ENCODE measurements at regions not wholly inside any gene's neighbourhood (a gene's known extent, or its start where the extent isn't known, plus 50 kb on each side); places are given as distances from the start of the nearest gene placed in this dataset.

DNA sequence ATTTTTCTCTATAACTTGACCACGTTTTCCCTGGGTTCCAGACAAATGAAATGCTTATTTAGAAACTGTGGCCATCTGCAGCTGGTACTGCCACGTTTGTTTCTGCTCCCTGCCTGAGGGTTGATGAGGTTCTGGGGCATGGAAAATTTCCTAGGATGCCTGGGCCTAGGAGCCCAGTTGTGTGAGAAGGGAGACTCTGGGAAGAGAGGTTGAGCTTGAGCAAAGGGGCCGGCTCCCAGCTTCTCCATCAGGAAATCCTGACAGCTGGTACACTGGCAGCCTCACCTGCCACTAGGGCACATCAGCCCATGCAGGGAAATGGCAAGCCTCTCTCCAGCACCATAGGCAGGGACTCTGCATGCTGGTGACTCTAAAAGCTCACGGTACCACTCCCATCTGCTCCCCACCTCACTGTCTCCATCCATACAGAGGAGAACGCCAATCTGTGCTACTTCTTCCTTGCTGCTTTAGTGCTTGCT, 165.4 kb upstream of the PPP2R3A start:
- DNase-seq: no peak

DNA sequence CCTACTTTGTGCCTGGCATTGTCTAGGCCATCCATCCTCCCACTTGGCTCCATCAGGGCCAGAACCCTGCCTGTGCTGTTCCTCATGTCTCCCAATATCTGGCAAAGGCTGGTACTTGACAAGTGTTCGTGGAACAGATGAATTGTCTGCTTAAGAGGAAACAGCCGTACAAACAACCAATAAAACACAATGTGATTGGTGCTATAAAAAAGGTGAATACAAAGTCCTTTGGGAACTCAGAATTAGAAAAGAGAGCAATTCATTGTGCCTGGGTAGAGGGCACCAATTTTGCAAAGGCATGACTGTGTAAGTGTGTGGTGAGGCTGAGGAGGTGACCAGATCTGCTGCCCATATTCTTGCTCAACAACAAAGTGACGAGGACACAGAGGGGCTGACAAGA, 164.5 kb upstream of the PPP2R3A start:
- no peak for DNase-seq

DNA sequence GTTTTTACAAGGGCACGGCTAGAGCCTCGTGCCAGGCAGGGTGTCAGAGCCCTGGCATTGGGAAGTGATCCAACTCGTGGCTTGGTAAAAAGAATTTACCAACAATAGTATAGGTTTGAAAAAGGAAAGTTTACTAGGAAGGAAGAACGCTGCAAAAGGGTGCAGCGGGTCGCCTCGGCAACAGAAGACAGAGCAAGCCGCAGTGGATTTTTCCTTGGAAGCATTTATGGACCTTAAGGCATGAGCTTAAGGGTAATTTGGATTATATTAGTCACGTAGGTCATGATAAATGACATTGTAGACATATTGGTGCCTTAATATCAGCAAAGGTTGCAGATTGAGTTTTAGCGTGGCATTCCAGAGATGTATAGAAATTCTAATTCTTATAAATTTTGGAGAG, 163.4 kb upstream of the PPP2R3A start:
- no peak for DNase-seq

DNA sequence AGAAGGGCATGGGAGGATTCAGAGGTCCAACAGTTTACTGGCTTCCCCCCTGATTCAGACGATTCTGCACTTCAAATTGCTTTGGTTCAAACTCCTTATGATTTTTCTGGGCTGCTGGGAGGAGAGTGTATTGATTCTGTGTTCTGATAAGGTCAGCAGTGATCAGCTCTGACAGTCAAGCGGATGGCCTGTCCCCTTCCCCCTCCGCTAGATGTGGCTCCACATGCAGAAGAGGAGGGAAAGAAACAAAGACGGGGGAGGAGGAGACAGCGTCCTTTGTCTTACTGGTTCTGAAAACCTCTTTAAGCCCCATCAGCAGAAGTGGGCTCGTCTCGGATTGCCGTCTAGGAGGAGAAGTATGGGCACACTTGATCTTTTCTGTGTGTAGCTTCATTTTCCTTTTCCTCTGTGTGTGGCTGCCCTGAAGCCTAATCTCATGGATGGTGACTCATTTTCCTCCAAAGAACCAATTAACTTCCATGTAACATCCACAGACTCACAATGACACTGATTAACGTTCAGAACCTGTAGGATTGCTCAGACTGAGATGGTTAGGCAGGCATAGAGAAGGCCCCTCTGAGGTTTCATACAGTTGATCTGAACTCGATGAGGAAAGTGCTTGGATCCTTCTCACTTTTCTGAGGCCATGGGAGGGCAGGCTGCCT, 162.4 kb upstream of the PPP2R3A start:
- DNase-seq: no peak

DNA sequence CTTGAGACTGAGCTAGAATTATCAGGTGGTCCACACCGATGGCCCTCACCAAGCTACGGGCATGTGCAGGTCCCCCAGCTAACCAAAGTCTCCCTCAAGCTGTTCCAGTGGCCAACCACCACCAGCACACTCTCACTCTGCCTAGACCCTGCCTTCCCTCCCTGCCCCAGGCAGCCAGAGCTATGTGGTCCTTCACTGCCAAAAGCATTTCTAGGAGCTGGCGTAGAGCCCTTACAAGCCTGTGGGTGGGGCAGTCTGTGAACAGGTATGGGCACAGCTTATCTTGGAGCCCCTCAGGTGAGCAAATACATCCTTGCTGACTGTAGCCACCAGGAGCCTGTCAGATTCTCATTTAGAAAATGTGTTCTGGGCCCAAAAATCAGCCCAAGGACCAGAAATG, 159.8 kb upstream of the PPP2R3A start:
- peak in 1 of 2 donors; percentile 2 for DNase-seq

DNA sequence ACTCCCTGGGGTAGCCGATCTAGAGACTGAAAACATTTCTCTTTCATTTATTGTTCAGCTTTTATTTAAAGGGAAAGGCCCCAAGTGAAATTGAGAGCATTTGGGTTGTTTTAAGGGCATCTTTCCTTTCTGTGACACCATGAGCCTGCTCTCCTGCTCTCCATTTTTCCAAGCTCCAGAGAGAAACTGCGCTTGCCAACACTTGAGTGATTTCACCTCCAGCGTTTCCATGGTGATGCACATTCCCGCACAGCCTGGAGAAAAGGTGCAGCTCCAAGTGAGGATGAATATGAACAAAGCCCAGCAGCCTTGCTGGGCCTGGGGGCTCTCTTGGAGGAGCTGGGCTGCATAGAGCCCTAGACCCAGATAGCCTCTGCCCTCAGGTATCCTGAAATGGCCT, 159.2 kb upstream of the PPP2R3A start:
- DNase-seq: peak; percentile 5 to 6

DNA sequence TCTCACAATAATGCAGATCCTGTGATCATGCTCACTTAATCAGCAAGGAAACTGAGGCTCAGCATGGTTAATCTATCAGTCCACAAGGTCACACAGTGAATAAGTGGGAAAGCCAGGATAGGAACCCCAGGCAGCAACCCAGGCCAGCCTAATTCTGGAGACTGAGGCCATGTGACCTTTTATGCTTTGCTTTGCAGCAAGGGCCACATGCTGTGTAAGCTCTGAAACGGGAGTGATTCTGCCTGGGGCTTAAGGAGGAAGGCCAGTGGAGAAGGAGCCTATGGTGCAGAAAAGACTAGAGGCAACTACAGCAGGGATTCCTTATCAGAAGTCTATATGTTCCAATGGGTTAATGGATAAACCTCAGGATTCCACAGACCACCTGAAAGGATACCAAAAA, 157.6 kb upstream of the PPP2R3A start:
- no peak for DNase-seq

DNA sequence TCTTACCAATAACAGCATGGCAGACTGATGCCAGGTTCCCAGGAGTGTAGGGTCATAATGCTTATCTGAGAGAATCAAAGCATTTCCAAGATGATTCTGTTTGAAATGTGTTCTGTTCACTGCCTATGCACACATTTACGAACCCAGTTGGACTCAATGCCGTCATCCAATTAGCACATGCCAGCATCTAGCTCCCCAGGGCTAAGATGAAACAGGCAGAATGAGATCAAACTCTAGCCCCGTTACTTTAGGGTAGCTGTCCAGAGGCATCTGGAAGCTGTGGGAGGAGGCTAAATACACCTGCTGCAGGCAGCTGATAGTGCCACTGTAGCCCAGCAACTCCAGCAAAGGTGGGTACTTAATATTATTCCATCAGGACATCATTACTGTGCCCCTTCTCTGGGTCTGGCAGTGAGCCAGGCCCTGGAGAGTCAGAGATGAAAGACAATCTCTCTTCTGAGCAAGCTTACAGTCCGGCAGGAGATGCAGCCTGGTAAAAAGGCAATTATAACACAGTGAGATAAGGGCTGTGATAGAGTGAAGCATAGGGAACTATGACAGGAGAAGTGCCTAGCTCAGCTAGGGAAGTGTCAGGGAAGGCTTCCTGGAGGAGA, 156.4 kb upstream of the PPP2R3A start:
- no peak for DNase-seq

DNA sequence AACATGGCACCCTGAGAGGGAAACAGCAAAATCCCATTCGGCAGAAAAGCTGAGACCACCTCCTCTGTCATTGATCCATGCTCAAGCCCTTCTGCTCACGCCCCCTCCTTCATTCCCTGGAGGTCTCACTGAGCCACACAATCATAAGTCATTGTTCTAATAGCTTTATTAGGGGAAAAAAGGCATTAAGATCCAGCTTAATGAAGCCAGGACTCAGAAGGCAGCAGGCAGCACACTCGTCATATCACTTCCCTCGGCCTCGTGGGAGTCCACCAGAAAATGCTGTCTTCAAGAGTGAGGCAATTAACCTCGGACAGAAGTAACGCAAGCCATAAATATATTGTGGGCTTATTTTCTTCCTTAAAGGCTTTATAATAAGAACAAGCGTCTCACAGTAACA, 153.9 kb upstream of the PPP2R3A start:
- no peak for DNase-seq

DNA sequence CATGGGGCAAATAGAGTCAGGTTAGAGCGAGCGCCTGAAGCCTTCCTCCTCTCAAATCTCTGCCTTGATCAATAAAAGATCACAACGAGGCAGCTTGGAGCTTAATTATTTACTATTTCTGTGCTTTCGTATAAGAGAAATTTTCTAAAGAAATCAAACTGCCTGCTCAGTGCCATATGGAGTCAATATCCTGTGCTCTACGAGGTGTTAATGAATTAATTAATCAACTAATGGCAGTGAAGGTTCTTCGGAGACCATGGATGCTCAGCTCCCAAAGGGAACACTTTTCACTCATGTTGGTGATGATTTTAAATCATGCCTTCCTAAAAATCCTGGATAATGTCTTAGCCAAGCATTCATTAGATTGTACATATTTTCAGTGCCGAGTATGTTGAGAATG, 153.5 kb upstream of the PPP2R3A start:
- DNase-seq: no peak

DNA sequence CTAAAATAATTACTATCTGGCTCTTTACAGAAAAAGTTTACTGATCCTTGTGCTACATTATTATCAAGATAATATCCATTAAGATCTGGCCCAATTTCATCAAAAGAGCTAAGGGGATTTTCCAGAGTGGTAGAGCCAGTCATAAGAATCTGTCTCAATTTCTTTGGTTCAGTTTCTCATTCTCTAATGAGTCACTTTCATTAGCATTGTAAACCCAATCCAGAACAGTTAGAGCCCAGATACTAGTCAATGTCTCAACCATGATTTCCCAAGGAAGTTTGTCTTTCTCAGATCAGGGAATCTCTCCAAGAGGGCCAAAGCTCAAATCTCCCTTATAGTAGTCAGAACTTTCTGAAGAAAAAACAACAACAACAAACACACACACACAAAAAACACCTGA, 131.1 kb upstream of the PPP2R3A start:
- DNase-seq: no peak

DNA sequence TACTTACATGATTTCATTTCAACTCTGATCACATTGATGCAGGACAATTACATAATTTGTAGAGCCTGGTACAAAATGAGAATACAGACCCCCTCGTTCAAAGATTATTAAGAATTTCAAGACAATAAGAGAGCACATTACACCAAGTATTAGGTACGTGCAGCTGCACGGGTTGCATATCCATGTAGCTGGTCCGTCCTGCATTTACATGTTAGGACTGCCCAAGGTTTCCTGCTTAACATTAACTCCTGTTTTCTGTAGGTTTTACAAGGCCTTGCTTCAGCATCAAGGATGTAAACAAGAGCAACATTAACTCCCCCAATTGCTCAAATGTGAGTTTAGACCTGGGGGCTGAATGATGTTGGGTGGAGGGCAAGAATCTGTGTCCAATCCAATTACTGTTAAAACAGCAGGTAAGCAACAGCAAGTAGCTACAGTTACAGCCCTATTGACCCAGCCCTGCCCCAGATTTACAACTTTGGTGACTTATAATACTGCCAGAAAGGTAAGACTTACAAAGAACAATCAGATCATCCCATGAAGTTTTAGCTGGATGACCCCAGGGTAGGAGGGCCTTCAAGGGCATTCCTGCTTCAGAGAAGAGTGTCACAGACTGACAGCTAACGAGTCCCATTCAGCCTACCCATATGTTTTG, 127.4 kb upstream of the PPP2R3A start:
- no peak for DNase-seq

DNA sequence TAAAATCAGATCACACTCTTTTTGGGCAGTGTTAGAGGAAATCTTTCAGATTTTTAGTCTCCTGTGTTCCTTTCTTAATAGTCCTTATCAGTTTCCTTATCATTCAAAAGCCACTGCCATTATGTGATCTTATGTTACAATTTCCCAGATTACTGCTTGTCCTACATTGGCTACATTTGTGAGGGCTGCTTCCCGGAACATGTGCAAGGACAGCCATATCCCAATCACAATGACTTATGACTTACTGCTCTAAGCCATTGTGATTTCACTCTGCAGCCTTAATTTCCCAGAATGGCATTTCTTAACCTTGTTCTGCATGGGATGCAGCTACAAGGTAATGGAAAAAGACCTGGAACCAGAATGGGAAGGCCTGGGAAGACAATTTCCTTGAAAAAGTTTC, 125.1 kb upstream of the PPP2R3A start:
- no peak for DNase-seq

DNA sequence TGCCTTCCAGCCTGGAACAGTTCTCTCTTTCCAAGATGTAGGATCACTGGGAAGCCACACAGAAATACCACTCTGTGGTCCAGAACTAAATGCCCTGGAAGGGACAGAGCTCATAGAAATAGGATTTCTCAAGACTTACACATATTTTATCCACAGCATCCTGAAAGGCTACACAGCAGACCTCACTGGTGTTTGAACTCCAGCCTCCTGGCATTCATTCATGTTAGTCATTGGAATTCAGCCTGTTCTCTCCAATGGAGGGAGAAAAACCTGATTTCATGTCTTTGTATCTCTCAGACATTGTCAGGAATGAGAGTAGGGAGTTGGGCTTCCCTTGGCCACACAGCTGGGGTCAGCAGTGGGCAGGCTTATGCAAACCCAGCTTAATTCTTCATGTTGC, 121.1 kb upstream of the PPP2R3A start:
- DNase-seq: no peak

DNA sequence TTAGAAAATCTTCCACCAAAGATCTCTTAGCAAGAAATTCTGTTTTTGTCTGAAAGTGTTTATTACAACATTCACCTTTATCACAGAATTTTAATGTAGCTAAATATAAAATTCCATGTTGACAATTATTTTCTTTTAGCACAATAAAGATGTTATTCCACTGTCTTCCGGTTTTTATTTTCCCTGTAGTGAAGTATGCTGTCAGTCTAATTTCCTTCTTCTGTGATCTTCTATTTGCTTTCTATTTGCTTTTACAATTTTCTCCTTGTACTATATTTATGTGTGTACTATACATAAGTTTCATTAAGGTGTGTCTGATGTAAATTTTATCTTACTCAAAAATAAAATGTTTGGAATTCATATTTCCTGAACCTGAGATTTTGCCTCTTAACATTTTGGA, 117.5 kb upstream of the PPP2R3A start:
- DNase-seq: no peak

DNA sequence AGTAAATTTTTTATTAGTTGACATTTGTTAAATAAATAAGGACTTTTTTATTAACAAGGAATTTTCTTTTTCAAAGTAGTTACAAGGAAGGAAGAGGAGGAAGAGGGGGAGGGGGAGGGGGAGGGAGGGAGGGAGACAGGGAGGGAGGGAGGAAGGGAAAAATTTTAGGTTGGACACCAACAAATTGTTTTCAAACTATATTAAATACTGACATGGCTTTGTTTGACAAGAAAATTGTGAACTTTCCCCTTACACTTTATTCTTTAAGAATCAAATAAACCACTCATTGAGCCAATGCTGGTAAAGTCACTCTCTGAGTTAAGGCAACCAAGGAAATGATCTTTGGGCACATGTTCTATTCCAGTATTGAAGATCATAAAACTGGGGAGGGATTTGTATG, 115.7 kb upstream of the PPP2R3A start:
- DNase-seq: no peak

DNA sequence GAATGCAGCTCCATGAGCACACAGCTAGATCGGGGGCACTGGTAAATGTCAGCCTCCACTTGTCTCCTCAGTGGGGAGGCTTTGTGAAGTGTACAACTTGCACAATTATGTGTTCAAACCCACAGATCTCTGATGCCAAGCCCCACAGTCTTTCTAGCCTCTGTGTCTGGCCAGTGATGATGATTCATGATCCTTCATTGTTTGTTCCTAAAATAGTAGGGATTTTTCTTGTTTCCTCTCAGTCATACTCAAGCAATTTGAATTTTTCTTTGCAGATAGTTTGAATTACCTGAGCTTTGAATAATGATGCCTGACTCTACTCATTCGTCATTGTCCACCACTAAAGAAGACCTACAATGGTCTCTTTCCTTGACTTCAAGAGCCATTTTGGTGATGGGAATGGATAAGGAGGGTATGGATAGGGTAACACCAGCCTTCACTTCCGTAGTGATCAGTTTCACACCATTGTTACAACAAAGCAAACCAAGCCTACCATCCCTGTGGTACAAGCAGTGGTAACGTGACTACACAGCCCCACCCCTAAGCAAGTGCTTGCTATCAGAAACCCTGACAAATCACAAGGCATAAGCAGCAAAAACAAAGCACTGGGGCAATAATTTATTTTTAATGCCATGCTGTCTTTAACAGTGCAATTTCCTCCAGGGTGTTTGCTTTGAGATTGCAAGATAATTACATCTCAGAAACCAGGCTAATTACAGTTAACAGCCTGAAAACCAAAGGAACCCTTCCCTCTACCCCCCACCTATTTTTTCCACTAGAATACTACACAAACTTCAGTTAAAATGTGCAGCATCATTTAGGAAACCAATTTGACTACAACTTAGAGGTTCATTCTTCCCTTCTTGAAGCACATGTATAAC, 114.1 kb upstream of the PPP2R3A start:
- DNase-seq: no peak

DNA sequence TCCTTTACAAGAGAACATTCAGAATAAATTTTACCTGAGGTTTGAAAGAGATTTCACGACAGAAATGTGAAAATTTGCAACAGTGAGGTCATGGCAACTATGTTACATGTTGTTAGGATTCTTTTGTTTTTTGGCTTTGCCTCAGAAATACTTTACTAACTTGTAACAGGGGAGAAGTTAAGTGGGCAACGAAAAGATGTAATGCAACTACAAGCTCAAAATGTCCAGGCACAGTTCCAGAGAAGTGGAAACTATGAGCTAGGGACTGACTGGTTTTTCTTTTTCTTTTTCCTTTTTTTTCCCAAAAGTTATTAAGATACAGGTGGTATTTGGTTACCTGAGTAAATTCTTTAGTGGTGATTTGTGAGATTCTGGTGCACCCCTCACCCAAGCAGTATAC, 111.5 kb upstream of the PPP2R3A start:
- DNase-seq: no peak

DNA sequence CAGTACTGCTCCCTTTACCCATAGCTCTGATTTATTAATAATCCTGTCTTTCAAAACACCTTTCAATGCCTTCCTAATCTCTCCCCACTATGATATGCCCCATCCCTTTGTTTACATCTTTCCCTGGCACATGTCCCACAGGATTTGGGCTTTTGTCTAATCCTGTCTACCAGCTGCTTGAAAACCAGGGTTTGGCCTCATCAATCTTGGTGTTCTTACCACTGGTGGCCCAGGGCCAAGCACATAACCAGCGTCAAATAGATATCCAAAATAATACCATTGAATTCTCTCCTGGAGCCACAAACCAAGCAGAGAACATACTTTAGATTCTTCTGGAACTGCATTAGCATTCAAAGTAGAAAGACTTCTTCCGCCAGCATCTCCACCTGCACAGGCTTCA, 104.8 kb upstream of the PPP2R3A start:
- DNase-seq: no peak

DNA sequence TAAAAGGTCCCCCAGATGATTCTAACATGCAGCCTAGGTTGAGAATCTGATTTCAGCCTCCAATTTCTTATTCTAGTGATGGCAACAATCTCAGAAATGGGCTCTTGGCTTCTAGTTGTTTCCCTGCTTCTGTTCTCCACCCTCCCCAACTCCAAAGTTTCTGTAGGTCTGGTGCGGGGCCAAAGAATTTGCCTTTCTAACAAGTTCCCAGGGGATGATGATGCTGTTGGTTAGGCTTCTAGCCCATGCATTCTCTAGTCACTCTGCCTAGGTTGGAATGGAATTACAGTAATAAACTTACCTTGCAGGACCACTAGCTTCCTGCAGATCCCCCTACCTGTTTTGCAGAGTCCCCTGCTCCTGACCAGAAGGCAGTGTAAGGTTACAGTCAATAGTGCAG, 103.2 kb upstream of the PPP2R3A start:
- DNase-seq: no peak

DNA sequence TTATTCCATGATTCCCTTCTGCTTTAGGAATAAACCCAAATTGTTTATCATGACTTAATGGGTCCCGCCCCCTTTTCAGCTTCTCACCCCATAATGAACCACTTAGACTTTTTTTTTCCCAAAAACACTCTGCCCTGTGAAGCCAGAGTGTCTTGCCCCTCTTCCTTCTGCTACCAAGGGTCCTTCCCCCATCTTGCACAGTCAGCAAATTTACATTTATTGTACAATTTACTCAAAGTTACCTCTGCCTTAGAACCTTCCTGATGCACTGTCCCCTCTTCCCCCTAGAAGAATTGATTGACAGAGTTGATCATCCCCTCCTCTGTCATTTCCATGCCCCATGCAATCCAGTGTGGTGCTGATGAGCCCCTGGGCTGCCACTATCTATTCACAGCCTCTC, 101.5 kb upstream of the PPP2R3A start:
- DNase-seq: no peak

DNA sequence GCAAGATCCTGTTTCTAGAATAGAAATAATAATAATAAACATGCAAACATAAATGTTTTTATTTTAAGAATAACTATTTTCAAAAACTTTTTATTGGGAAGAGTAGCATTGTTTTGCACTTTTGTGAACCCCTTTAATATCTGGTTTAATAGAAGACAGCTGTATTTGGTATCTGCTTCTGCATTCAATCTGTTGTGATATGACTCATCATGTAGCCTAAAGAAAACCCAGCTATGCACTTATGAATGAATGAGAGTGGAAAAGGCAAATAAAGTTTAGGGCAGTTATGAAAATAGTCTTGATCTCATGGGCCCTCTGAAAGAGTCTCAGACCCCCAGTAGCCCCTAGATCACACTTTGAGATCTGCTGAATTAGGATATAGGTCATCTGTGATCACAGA, 100.4 kb upstream of the PPP2R3A start:
- DNase-seq: no peak

DNA sequence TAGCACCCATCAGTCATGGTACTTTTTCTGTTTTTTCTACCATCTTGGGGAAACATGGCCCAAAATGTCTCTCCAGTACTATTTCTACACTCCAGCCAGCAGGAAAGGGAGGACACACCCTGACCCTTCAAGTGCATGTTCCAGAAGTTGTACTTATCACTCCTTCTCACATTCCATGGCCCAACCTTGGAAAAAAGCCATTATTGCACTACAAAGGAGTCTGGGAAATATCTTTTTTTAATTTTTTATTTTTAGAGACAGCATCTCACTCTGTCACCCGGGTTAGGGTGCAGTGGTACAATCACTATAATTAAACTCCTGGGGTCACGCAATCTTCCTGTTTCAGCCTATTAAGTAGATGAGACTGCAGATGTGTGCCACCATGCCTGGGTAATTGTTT, 100.0 kb upstream of the PPP2R3A start:
- no peak for DNase-seq

All from right lung (tissue), 2 donors.